C4-2B (cell line): ENCODE measurements at regions not wholly inside any gene's neighbourhood (a gene's known extent, or its start where the extent isn't known, plus 50 kb on each side); places are given as distances from the start of the nearest gene placed in this dataset.
"Not testable (repeated sequence)": the region's sequence is repeated elsewhere in the genome, so short reads cannot be mapped to it uniquely, and the experiment has no call there.

Experiments used
- H3K27ac ChIP-seq: fragments of 450-650 bp; 2 replicates; pipeline ENCODE4 v1.5.1; 2017
- CTCF ChIP-seq: fragments of 450-650 bp; conservative IDR thresholded peaks from 2 replicates; pipeline ENCODE4 v1.5.1; 2017; ENCODE audit warnings: mild to moderate bottlenecking
- ZFX ChIP-seq: fragments of 450-650 bp; IDR thresholded peaks from 2 replicates; pipeline ENCODE4 v1.6.1; 2017

GRCh38 chr6:86682297-86682696 is 255.0 kb upstream of the HTR1E start:
- TF ChIP-seq CTCF (no peak), ZFX (no peak)
- H3K27ac ChIP-seq = no peak overlapping the region

- not testable (repeated sequence) for H3K27ac ChIP-seq
These were observed 256.2 kb upstream of the HTR1E start for GRCh38 chr6:86681140-86681539.

DNA sequence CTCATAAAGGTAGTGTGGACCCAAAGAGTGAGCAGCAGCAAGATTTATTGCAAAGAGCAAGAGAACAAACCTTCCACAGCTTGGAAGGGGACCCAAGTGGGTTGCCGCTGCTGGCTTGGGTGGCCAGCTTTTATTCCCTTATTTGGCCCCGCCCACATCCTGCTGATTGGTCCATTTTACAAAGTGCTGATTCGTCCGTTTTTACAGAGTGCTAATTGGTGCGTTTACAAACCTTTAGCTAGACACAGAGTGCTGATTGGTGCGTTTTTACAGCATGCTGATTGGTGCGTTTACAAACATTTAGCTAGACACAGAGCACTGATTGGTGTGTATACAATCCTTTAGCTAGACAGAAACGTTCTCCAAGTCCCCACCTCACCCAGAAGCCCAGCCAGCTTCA is 265.2 kb upstream of the HTR1E start:
- not testable (repeated sequence) for H3K27ac ChIP-seq

DNA sequence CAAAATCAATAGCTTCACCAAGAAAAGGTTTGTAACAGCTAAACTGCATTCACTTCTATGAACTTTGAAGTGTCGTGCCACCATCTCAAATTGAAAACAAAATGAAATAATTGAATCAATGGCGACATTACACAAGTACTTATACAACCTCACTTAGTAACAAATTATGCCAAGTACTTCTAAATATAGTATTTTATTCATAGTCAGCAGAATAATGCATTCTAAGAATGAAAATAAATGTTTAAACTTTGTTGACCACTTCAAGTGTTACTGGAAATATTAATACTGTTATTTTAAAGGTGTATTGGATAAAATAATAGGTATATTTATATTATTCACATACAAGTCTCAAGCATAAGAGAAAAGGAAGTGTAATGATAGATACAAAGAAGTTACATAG is 280.1 kb upstream of the HTR1E start:
- no peak for TF ChIP-seq CTCF
- TF ChIP-seq ZFX = no peak
- H3K27ac ChIP-seq = no peak overlapping the region

DNA sequence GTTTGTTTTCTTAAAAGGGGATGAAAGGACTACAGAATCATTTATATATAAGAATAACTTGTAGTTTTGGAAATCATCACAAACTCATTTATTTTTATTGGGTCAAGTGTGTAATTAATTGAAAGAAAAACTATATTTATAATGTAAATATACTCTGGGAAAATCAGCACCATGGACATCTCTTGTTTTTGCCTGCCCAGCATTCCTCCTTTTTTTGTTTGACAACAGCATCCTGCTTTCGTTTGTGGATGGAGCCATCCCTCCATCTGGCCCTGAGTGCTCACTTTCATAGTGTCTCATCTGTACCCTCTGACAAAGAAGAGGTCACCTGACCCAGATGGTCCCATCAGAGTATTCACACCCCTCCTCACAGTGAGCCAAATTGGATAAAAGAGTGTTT is 308.2 kb upstream of the HTR1E start:
- H3K27ac ChIP-seq = no peak overlapping the region
- TF ChIP-seq ZFX = no peak

GRCh38 chr6:86619428-86619827 is 317.9 kb upstream of the HTR1E start:
- no peak overlapping the region for H3K27ac ChIP-seq
- TF ChIP-seq CTCF = no peak
- no peak for TF ChIP-seq ZFX

- no peak for TF ChIP-seq ZFX
- no peak for TF ChIP-seq CTCF
- H3K27ac ChIP-seq = no peak overlapping the region
These were observed 322.0 kb upstream of the HTR1E start for GRCh38 chr6:86615299-86615698.

GRCh38 chr6:86609549-86610388 is 327.6 kb upstream of the HTR1E start:
- no peak for TF ChIP-seq CTCF
- TF ChIP-seq ZFX = no peak
- H3K27ac ChIP-seq = no peak overlapping the region

GRCh38 chr6:86603364-86603763 is 334.0 kb upstream of the HTR1E start:
- not testable (repeated sequence) for H3K27ac ChIP-seq

DNA sequence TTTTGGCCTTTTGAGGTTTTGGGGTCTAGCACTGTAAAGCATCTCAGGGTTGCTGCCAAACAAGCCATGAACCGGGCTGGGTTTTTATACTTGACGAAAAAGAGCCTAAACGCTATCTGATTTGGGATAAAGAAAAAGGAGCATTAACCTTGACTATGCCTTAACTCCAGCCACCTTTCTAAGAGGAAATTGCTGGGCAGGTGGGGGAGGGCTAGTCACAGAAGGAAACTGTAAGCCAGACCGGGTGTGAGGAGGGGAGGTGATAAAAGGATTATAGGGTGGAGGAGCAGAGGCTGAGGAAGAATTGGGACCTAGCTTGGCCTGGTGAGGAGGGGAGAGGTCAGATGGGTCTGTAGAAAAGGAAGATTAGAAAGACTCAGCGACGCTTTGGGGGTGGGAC is 335.2 kb upstream of the HTR1E start:
- not testable (repeated sequence) for H3K27ac ChIP-seq

- H3K27ac ChIP-seq = not testable (repeated sequence)
These were observed 338.4 kb upstream of the HTR1E start for GRCh38 chr6:86598969-86599368.
